ENCODE measurements at regions not wholly inside any gene's neighbourhood (a gene's known extent, or its start where the extent isn't known, plus 50 kb on each side); places are given as distances from the start of the nearest gene placed in this dataset.

- DNase-seq (ENCODE audit: low spot score): no peak
- Mint-ChIP-seq H3K27me3 (ENCODE audit: low read depth) (no peaks in the 10 kb centered on the region), H3K4me1 (ENCODE audit: low read depth) (no peaks in the 10 kb centered on the region), H3K36me3 (ENCODE audit: low read depth) (no peaks in the 10 kb centered on the region), H3K9me3 (ENCODE audit: low read depth) (peaks cover 10% of the 10 kb centered on the region), H3K4me3 (ENCODE audit: unreplicated experiment) (no peak overlapping the region), H3K27ac (ENCODE audit: unreplicated experiment) (no peak overlapping the region)
- TF ChIP-seq CTCF (IDR thresholded peaks at IDR 0.05): no peak
Observed at GRCh38 chrX:96140796-96141195, 543.8 kb upstream of the DIAPH2 start.

DNA sequence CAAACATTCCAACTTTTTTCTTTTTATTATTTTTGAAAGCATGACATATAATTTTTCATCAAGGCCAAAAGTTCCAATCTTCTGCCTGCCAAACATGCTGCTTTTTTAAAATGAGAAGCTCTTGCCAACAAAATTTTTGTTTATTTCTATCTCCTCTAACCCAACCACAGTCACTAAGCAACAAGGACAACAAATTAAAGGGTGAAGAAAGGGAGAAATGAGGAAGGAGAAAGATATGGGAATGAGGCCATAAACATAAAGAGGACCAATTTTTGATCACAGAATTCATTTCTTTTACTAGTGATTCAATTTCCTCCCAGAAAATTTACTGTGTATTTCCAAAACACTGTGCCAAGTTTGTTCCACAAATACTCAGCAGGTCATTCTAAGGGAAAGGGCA is 537.0 kb upstream of the DIAPH2 start:
- no peak for TF ChIP-seq CTCF (IDR thresholded peaks at IDR 0.05)
- Mint-ChIP-seq H3K4me3 (ENCODE audit: unreplicated experiment) (no peak overlapping the region), H3K27me3 (ENCODE audit: low read depth) (no peaks in the 10 kb centered on the region), H3K27ac (ENCODE audit: unreplicated experiment) (no peak overlapping the region), H3K9me3 (ENCODE audit: low read depth) (peaks cover 23% of the 10 kb centered on the region), H3K36me3 (ENCODE audit: low read depth) (no peaks in the 10 kb centered on the region), H3K4me1 (ENCODE audit: low read depth) (no peaks in the 10 kb centered on the region)
- DNase-seq (ENCODE audit: low spot score): no peak

DNA sequence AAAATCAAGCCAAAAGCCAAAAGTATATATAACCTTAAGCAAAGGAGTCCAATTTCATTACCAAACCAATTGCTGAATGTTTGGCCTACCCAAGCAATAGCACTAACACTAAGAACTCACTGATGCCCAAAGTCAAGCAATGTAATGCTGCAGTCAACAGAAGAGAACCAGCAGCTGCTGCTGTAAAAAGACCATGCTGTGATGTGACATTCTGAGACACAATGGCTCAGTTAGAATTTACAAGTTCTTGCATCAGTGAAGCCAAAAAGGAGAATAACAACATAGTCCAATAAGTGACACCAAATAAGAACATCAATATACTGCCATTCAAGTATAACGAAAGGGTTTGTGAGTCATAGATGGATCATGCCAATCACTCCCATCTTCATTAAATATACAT is 514.0 kb upstream of the DIAPH2 start:
- no peak overlapping the region for H3K27ac Mint-ChIP-seq (ENCODE audit: unreplicated experiment)
- H3K4me1 Mint-ChIP-seq (ENCODE audit: low read depth): no peaks in the 10 kb centered on the region
- H3K36me3 Mint-ChIP-seq (ENCODE audit: low read depth): no peaks in the 10 kb centered on the region
- H3K27me3 Mint-ChIP-seq (ENCODE audit: low read depth): no peaks in the 10 kb centered on the region
- no peak overlapping the region for H3K4me3 Mint-ChIP-seq (ENCODE audit: unreplicated experiment)
- DNase-seq (ENCODE audit: low spot score): no peak
- TF ChIP-seq CTCF (IDR thresholded peaks at IDR 0.05): no peak
- no peaks in the 10 kb centered on the region for H3K9me3 Mint-ChIP-seq (ENCODE audit: low read depth)

GRCh38 chrX:96176921-96177320 is 507.7 kb upstream of the DIAPH2 start:
- no peaks in the 10 kb centered on the region for H3K27me3 Mint-ChIP-seq (ENCODE audit: low read depth)
- no peak for TF ChIP-seq CTCF (IDR thresholded peaks at IDR 0.05)
- DNase-seq (ENCODE audit: low spot score): no peak
- H3K4me3 Mint-ChIP-seq (ENCODE audit: unreplicated experiment): no peak overlapping the region
- no peak overlapping the region for H3K27ac Mint-ChIP-seq (ENCODE audit: unreplicated experiment)
- no peaks in the 10 kb centered on the region for H3K9me3 Mint-ChIP-seq (ENCODE audit: low read depth)
- H3K36me3 Mint-ChIP-seq (ENCODE audit: low read depth): no peaks in the 10 kb centered on the region
- H3K4me1 Mint-ChIP-seq (ENCODE audit: low read depth): no peaks in the 10 kb centered on the region

GRCh38 chrX:96181605-96182004 is 503.0 kb upstream of the DIAPH2 start:
- no peak for DNase-seq (ENCODE audit: low spot score)
- TF ChIP-seq CTCF (IDR thresholded peaks at IDR 0.05): no peak
- Mint-ChIP-seq H3K9me3 (ENCODE audit: low read depth) (no peaks in the 10 kb centered on the region), H3K36me3 (ENCODE audit: low read depth) (no peaks in the 10 kb centered on the region), H3K27me3 (ENCODE audit: low read depth) (no peaks in the 10 kb centered on the region), H3K4me3 (ENCODE audit: unreplicated experiment) (no peak overlapping the region), H3K4me1 (ENCODE audit: low read depth) (no peaks in the 10 kb centered on the region), H3K27ac (ENCODE audit: unreplicated experiment) (no peak overlapping the region)

All from chondrocyte (in vitro differentiated cells).